ENCODE measurements at regions not wholly inside any gene's neighbourhood (a gene's known extent, or its start where the extent isn't known, plus 50 kb on each side); places are given as distances from the start of the nearest gene placed in this dataset.

- Histone ChIP-seq H3K36me3 (ENCODE audit: control insufficient read depth, insufficient read depth, low read length) (no peaks in the 10 kb centered on the region), H3K27me3 (ENCODE audit: control insufficient read depth, insufficient read depth, low read length) (no peaks in the 10 kb centered on the region), H3K4me3 (ENCODE audit: low read depth, low read length) (no peak overlapping the region)
- ChIA-PET CTCF (interaction anchor here (1.0 to 2.2 kb wide), 4 partner anchors 8 to 299 kb away, joined by 4 to 10 read pairs (median 6); no protein-coding TSS in a partner anchor), POLR2A (no interaction called here)
- TF ChIP-seq CTCF (IDR thresholded peaks at IDR 0.05; ENCODE audit: insufficient read depth, low read depth, low read length) = no peak
- no peak for DNase-seq (ENCODE audit: low read depth)
Measured at GRCh38 chr3:187618722-187619121, 51.5 kb downstream of the SST start.

- no peaks in the 10 kb centered on the region for H3K27me3 ChIP-seq (ENCODE audit: control insufficient read depth, insufficient read depth, low read length)
- no peak for TF ChIP-seq CTCF (IDR thresholded peaks at IDR 0.05; ENCODE audit: insufficient read depth, low read depth, low read length)
- ChIA-PET CTCF (interaction anchor here (0.8 to 2.8 kb wide), 4 partner anchors 13 to 358 kb away, joined by 3 to 65 read pairs (median 4); no protein-coding TSS in a partner anchor), POLR2A (no interaction called here)
- H3K36me3 ChIP-seq (ENCODE audit: control insufficient read depth, insufficient read depth, low read length) = no peaks in the 10 kb centered on the region
- DNase-seq (ENCODE audit: low read depth) = no peak
- H3K4me3 ChIP-seq (ENCODE audit: low read depth, low read length) = no peak overlapping the region
Measured at GRCh38 chr3:187617213-187617612, 53.0 kb downstream of the SST start.

- Histone ChIP-seq H3K4me3 (ENCODE audit: low read depth, low read length) (no peak overlapping the region), H3K36me3 (ENCODE audit: control insufficient read depth, insufficient read depth, low read length) (no peaks in the 10 kb centered on the region), H3K27me3 (ENCODE audit: control insufficient read depth, insufficient read depth, low read length) (no peaks in the 10 kb centered on the region)
- peak; percentile 81 for TF ChIP-seq CTCF (IDR thresholded peaks at IDR 0.05; ENCODE audit: insufficient read depth, low read depth, low read length)
- no peak for DNase-seq (ENCODE audit: low read depth)
- ChIA-PET POLR2A (no interaction called here), CTCF (interaction anchor here (0.5 to 11.0 kb wide), 21 partner anchors 10 to 1015 kb away, joined by 3 to 170 read pairs (median 4); no protein-coding TSS in a partner anchor)
Measured at GRCh38 chr3:187616307-187616972, 53.8 kb downstream of the SST start.

GRCh38 chr3:187615630-187616029, 54.6 kb downstream of the SST start:
- TF ChIP-seq CTCF (IDR thresholded peaks at IDR 0.05; ENCODE audit: insufficient read depth, low read depth, low read length) = no peak
- ChIA-PET CTCF (interaction anchor here (0.5 to 11.0 kb wide), 20 partner anchors 9 to 1014 kb away, joined by 3 to 170 read pairs (median 4); no protein-coding TSS in a partner anchor), POLR2A (no interaction called here)
- no peak for DNase-seq (ENCODE audit: low read depth)
- H3K27me3 ChIP-seq (ENCODE audit: control insufficient read depth, insufficient read depth, low read length) = no peaks in the 10 kb centered on the region
- no peaks in the 10 kb centered on the region for H3K36me3 ChIP-seq (ENCODE audit: control insufficient read depth, insufficient read depth, low read length)
- H3K4me3 ChIP-seq (ENCODE audit: low read depth, low read length) = no peak overlapping the region

- no peaks in the 10 kb centered on the region for H3K36me3 ChIP-seq (ENCODE audit: control insufficient read depth, insufficient read depth, low read length)
- TF ChIP-seq CTCF (IDR thresholded peaks at IDR 0.05; ENCODE audit: insufficient read depth, low read depth, low read length) = no peak
- POLR2A ChIA-PET = no interaction called here
- no peaks in the 10 kb centered on the region for H3K27me3 ChIP-seq (ENCODE audit: control insufficient read depth, insufficient read depth, low read length)
- no peak for DNase-seq (ENCODE audit: low read depth)
- no peak overlapping the region for H3K4me3 ChIP-seq (ENCODE audit: low read depth, low read length)
- CTCF ChIA-PET = interaction anchor here (0.6 to 11.0 kb wide), 5 partner anchors 39 to 584 kb away, joined by 3 to 170 read pairs (median 3); no protein-coding TSS in a partner anchor
Measured at GRCh38 chr3:187612656-187613055, 57.5 kb downstream of the SST start.
